BE2C (cell line): ENCODE measurements at regions not wholly inside any gene's neighbourhood (a gene's known extent, or its start where the extent isn't known, plus 50 kb on each side); places are given as distances from the start of the nearest gene placed in this dataset.

ENCODE experiments used
- DNase-seq: peaks from one replicate; pipeline ENCODE4 v3.0.0-alpha.2; 2020
- H3K27me3 ChIP-seq: fragments of 250-450 bp; sonication (Bioruptor Pico); 2 replicates; pipeline ENCODE4 v1.5.1; 2020; ENCODE audit warnings: mild to moderate bottlenecking
- H3K36me3 ChIP-seq: fragments of 250-450 bp; sonication (Bioruptor Pico); 2 replicates; pipeline ENCODE4 v1.5.1; 2020; ENCODE audit warnings: mild to moderate bottlenecking
- H3K4me1 ChIP-seq: fragments of 250-450 bp; sonication (Bioruptor Pico); 2 replicates; pipeline ENCODE4 v1.5.1; 2020
- H3K4me3 ChIP-seq: 2 replicates; pipeline ENCODE4 v1.5.1; 2011; ENCODE audit warnings: low read depth, low read length
- H3K9me3 ChIP-seq: fragments of 250-450 bp; sonication (Bioruptor Pico); 2 replicates; pipeline ENCODE4 v1.5.1; 2020
- CTCF ChIP-seq: IDR thresholded peaks from 2 replicates; pipeline ENCODE4 v1.5.1; 2012; ENCODE audit warnings: mild to moderate bottlenecking, low read depth, low read length

- no peaks in the 10 kb centered on the region for H3K9me3 ChIP-seq
- no peak for DNase-seq
- TF ChIP-seq CTCF: no peak
- H3K4me1 ChIP-seq: no peaks in the 10 kb centered on the region
- no peak overlapping the region for H3K4me3 ChIP-seq
- H3K36me3 ChIP-seq: no peaks in the 10 kb centered on the region
- no peaks in the 10 kb centered on the region for H3K27me3 ChIP-seq
Observed at GRCh38 chr1:213914392-213914791, 73.4 kb upstream of the PROX1 start.

- H3K36me3 ChIP-seq: no peaks in the 10 kb centered on the region
- no peak for DNase-seq
- no peak overlapping the region for H3K4me3 ChIP-seq
- no peaks in the 10 kb centered on the region for H3K9me3 ChIP-seq
- no peaks in the 10 kb centered on the region for H3K4me1 ChIP-seq
- no peak for TF ChIP-seq CTCF
- no peaks in the 10 kb centered on the region for H3K27me3 ChIP-seq
Observed at GRCh38 chr1:213921311-213921710, 66.5 kb upstream of the PROX1 start.

- Histone ChIP-seq H3K36me3 (no peaks in the 10 kb centered on the region), H3K27me3 (no peaks in the 10 kb centered on the region), H3K4me3 (no peak overlapping the region), H3K9me3 (no peaks in the 10 kb centered on the region), H3K4me1 (no peaks in the 10 kb centered on the region)
- no peak for TF ChIP-seq CTCF
- no peak for DNase-seq
Observed at GRCh38 chr1:213921712-213922111, 66.1 kb upstream of the PROX1 start.

GRCh38 chr1:213925531-213926182, 62.1 kb upstream of the PROX1 start:
- no peak overlapping the region for H3K4me3 ChIP-seq
- H3K36me3 ChIP-seq: no peaks in the 10 kb centered on the region
- no peaks in the 10 kb centered on the region for H3K4me1 ChIP-seq
- no peak for DNase-seq
- H3K27me3 ChIP-seq: no peaks in the 10 kb centered on the region
- H3K9me3 ChIP-seq: no peaks in the 10 kb centered on the region
- TF ChIP-seq CTCF: no peak

GRCh38 chr1:213927846-213928245, 59.9 kb upstream of the PROX1 start:
- no peak for DNase-seq
- Histone ChIP-seq H3K9me3 (no peaks in the 10 kb centered on the region), H3K36me3 (no peaks in the 10 kb centered on the region), H3K4me1 (no peaks in the 10 kb centered on the region), H3K27me3 (no peaks in the 10 kb centered on the region), H3K4me3 (no peak overlapping the region)
- TF ChIP-seq CTCF: no peak

- Histone ChIP-seq H3K4me1 (no peaks in the 10 kb centered on the region), H3K4me3 (no peak overlapping the region), H3K27me3 (no peaks in the 10 kb centered on the region), H3K36me3 (no peaks in the 10 kb centered on the region), H3K9me3 (no peaks in the 10 kb centered on the region)
- DNase-seq: no peak
- TF ChIP-seq CTCF: no peak
Observed at GRCh38 chr1:213929398-213929797, 58.4 kb upstream of the PROX1 start.
